ENCODE measurements at regions not wholly inside any gene's neighbourhood (a gene's known extent, or its start where the extent isn't known, plus 50 kb on each side); places are given as distances from the start of the nearest gene placed in this dataset.
A peak's percentile ranks its signal among the peaks of the same experiment; 100 is the strongest.

GRCh38 chr4:20354120-20354519 lies 102.4 kb downstream of the SLIT2 start:
- DNase-seq, result no peak

- peak; percentile 38 to 76 for DNase-seq
Measured at GRCh38 chr4:20356565-20356964, 104.9 kb downstream of the SLIT2 start.

GRCh38 chr4:20358110-20358509 lies 106.4 kb downstream of the SLIT2 start:
- DNase-seq, result no peak

GRCh38 chr4:20359692-20360091 lies 108.0 kb downstream of the SLIT2 start:
- DNase-seq, result no peak

GRCh38 chr4:20362148-20362547 lies 110.4 kb downstream of the SLIT2 start:
- no peak for DNase-seq

- DNase-seq, result no peak
Measured at GRCh38 chr4:20364969-20365368, 113.3 kb downstream of the SLIT2 start.

- no peak for DNase-seq
Measured at GRCh38 chr4:20367446-20367845, 115.7 kb downstream of the SLIT2 start.

GRCh38 chr4:20368926-20369325 lies 117.2 kb downstream of the SLIT2 start:
- DNase-seq, result no peak

GRCh38 chr4:20370274-20370673 lies 118.6 kb downstream of the SLIT2 start:
- DNase-seq, result no peak

- DNase-seq, result no peak
Measured at GRCh38 chr4:20376070-20376469, 124.4 kb downstream of the SLIT2 start.

- no peak for DNase-seq
Measured at GRCh38 chr4:20378181-20378580, 126.5 kb downstream of the SLIT2 start.

- DNase-seq, result no peak
Measured at GRCh38 chr4:20381005-20381404, 129.3 kb downstream of the SLIT2 start.

GRCh38 chr4:20383283-20383682 lies 131.6 kb downstream of the SLIT2 start:
- no peak for DNase-seq

GRCh38 chr4:20383969-20384368 lies 132.3 kb downstream of the SLIT2 start:
- no peak for DNase-seq

- DNase-seq, result no peak
Measured at GRCh38 chr4:20384456-20384855, 132.8 kb downstream of the SLIT2 start.

GRCh38 chr4:20386001-20386740 lies 134.5 kb downstream of the SLIT2 start:
- no peak for DNase-seq

- no peak for DNase-seq
Measured at GRCh38 chr4:20386906-20387305, 135.2 kb downstream of the SLIT2 start.

- DNase-seq, result no peak
Measured at GRCh38 chr4:20391198-20391597, 139.5 kb downstream of the SLIT2 start.

- no peak for DNase-seq
Measured at GRCh38 chr4:20391912-20392311, 140.2 kb downstream of the SLIT2 start.

GRCh38 chr4:20393486-20394100 lies 141.9 kb downstream of the SLIT2 start:
- no peak for DNase-seq

GRCh38 chr4:20394512-20394911 lies 142.8 kb downstream of the SLIT2 start:
- DNase-seq, result peak in 1 of 2 donors; percentile 24

- DNase-seq, result peak in 1 of 2 donors; percentile 24
Measured at GRCh38 chr4:20395160-20395773, 143.6 kb downstream of the SLIT2 start.

- DNase-seq, result no peak
Measured at GRCh38 chr4:20403290-20403689, 151.6 kb downstream of the SLIT2 start.

GRCh38 chr4:20403846-20404245 lies 152.1 kb downstream of the SLIT2 start:
- DNase-seq, result no peak

All from hippocampal formation (tissue), 2 donors.